GM10266 (cell line): ENCODE measurements at regions not wholly inside any gene's neighbourhood (a gene's known extent, or its start where the extent isn't known, plus 50 kb on each side); places are given as distances from the start of the nearest gene placed in this dataset.

ENCODE experiments used
- DNase-seq: peaks from one replicate; pipeline ENCODE4 v3.0.0; 2012; ENCODE audit errors: extremely low spot score
- CTCF ChIP-seq: IDR thresholded peaks from 2 replicates; pipeline ENCODE4 v1.5.1; 2012; ENCODE audit warnings: mild to moderate bottlenecking, low read depth; ENCODE audit not compliant: control insufficient read depth, insufficient read depth; ENCODE audit errors: missing control alignments

GRCh38 chr6:145318952-145319351, 416.4 kb downstream of the EPM2A start:
- TF ChIP-seq CTCF, result no peak
- no peak for DNase-seq

GRCh38 chr6:145319605-145320004, 415.7 kb downstream of the EPM2A start:
- no peak for DNase-seq

GRCh38 chr6:145323646-145324045, 411.7 kb downstream of the EPM2A start:
- no peak for TF ChIP-seq CTCF
- no peak for DNase-seq

More at GRCh38 chr6:145319605-145320004, 415.7 kb downstream of the EPM2A start:
- TF ChIP-seq CTCF, result no peak

- no peak for DNase-seq
- no peak for TF ChIP-seq CTCF
These were observed 407.7 kb downstream of the EPM2A start for GRCh38 chr6:145327586-145327985.

GRCh38 chr6:145329257-145329656, 406.1 kb downstream of the EPM2A start:
- no peak for TF ChIP-seq CTCF
- DNase-seq, result no peak

GRCh38 chr6:145331066-145331465, 404.3 kb downstream of the EPM2A start:
- TF ChIP-seq CTCF, result no peak
- no peak for DNase-seq

- no peak for DNase-seq
- no peak for TF ChIP-seq CTCF
These were observed 403.3 kb downstream of the EPM2A start for GRCh38 chr6:145332011-145332410.
